Breast epithelium (tissue), 3 donors: ENCODE measurements at regions not wholly inside any gene's neighbourhood (a gene's known extent, or its start where the extent isn't known, plus 50 kb on each side); places are given as distances from the start of the nearest gene placed in this dataset.

Experiments used
- CTCF ChIP-seq, 3 donors: fragments of 450-650 bp; IDR thresholded peaks; one replicate each; pipeline ENCODE4 v1.5.1; 2016 to 2017; ENCODE audit warnings: antibody characterized with exemption in 3 of 3, mild to moderate bottlenecking in 3 of 3, moderate library complexity in 3 of 3
- POLR2AphosphoS5 ChIP-seq, 3 donors: sonication (generic); formaldehyde crosslinking; IDR thresholded peaks; one replicate each; pipeline ENCODE4 v1.6.1; 2017; ENCODE audit warnings: antibody characterized with exemption in 3 of 3

GRCh38 chr10:120988751-120989150, 137.6 kb downstream of the WDR11 start:
- TF ChIP-seq POLR2AphosphoS5 (IDR thresholded peaks at IDR 0.05) (no peak), CTCF (IDR thresholded peaks at IDR 0.05) (no peak)
